ENCODE measurements at regions not wholly inside any gene's neighbourhood (a gene's known extent, or its start where the extent isn't known, plus 50 kb on each side); places are given as distances from the start of the nearest gene placed in this dataset.
"Not testable (repeated sequence)": the region's sequence is repeated elsewhere in the genome, so short reads cannot be mapped to it uniquely, and the experiment has no call there.

DNA sequence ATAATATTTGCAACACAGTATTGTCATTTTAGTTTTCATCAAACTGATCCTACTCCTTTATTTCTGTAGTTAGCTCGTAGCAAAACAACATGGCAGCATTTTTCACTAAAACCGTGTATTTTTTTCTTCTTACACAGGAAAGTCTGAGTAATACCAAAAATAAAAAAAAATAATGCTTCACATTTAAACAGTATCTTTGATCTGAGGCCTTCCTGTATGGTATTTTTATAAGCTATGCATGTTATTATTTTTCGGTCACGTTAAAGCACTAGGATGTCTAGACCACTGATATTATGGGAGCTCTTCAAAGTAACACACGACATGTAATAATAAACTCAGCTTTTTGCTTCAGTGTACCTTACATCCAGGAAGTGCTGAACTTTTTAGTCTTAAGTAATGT lies 94.1 kb upstream of the SRD5A3 start:
- no peak for DNase-seq (ENCODE audit: low read depth)

DNA sequence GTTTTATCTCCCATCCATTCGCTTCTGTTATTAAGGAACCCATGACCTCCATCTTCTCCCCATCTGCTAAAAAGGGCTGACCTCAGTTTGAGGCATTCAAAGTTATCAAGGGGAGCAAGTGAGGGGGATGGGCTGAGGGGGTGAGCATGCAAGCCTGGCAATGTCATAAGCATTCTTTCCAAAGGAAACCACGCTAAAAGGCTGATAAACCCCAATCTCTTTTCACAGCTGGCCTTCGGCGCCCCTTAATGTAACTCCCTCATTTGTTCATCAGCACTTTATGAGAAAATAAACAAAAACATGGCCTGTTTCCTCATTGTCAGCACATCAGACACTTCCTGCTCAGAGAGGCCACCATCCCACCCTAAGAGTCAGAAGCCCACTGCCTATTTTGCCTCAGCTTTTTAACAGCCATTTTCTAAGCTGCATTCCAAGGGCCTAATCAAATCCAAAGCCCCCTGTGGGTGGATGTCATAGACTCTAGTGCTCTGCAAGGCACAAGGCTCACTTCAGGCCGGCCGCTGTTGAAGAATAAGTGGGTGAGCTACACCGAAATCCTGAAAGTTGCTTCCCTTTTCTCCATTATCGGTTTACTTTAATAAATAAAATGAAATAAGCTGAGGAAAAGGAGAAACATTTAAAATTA lies 92.0 kb upstream of the SRD5A3 start:
- no peak for DNase-seq (ENCODE audit: low read depth)

DNA sequence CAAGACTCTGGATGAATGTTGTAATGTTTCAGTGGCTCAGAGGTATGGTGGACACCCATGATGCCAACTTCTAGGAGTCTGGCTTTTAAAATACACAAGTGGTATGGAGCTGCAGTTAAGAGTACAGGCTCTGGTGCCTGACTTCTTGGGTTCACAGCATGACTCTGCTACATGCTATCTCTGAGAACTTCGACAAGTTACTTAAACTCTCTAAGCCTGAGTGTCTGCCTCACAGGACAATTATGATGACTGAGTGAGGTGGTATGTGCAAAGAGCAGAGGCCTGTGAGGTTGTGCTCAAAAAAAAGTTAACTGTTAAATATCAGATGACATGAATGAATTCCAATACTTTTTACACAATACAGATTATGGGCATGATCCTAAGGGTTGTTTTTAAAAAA lies 90.9 kb upstream of the SRD5A3 start:
- peak; percentile 49 for DNase-seq (ENCODE audit: low read depth)

DNA sequence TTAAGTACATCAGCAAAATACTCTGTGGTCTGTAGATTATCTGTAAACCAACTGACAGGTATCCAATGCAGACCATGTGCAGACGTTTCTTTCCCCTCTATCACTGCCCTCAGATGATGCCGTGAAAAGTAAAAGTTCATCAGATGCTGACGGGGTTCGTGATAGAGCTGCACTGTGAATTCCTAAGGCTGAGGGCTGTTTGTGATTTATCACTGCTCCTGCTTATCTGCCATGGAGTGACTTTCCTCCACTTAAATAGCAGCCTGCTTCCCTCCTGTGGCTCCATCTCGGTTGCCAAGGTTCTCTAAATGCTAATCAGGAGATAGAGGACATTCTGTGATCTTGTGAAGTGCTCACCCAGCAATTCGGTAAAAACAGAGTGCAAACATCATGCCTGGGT lies 89.3 kb upstream of the SRD5A3 start:
- DNase-seq (ENCODE audit: low read depth): no peak

DNA sequence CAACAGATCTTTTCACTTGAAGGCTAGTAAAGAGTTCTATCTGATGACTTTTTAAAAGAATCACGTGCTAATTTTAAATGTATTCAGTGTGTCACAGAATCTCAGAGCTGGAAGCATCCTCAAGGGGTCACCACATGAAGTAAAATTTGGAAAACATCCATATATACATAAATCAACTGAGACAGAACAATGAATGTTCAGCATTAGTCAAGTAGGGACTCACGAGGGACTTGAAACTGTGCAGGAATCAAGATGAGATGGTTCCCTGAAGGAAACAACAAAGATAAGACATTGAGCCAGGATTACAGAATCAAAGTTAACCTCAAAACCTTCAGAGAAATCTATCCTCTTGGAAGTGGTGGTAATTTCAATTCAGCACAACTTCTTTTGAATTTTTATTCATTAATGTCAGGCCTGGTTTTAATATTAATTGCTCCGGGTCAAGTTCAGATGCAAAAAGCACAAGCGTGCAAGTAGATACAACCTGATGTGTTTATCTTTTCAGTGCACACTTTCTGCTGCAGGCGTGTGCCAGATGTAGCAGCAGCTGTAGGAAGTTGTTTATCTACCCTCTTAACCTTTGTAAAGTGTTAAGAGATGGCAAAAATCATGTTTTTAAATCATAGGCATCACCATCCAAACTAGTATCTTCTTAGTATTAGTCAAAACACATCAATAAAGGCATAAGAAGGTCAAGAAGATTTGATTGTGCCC lies 87.7 kb upstream of the SRD5A3 start:
- no peak for DNase-seq (ENCODE audit: low read depth)

DNA sequence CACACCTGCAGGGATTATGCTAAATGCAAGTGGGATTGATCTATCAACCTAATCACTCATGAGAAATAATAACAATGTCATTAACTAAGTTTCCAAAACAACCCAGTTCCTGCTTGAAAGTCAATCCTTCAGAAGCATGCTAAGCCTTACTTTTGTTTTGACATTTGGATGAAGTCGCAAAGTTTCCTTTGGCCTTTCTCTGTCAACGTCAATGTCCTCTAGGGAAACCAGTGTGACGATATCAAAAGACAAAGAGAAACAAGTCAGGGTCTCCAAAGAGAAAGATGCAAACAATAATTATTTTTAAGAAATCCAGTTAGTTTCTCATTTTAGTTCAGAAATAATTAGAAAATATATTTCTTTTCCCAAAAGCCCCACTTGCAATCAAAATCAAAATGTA lies 86.7 kb upstream of the SRD5A3 start:
- no peak for DNase-seq (ENCODE audit: low read depth)

DNA sequence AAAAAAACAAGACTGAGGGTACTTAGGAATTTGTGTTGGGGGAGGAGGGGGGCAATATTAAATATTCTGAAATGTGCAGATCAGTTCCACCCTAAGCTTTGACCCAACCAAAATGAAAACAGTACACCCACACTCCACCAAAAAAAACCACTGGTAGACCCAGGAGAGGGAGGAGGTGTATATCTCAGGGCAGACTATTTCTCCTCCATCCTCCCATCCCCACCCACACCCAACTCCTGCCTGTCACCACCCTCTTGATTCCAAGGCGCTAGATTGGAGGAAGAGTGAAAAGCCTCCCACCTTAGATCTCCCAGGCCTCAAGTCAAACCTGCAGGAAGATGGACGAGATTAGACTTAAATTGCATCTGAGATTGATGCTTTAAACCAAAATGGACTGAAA lies 76.6 kb upstream of the SRD5A3 start:
- no peak for DNase-seq (ENCODE audit: low read depth)

DNA sequence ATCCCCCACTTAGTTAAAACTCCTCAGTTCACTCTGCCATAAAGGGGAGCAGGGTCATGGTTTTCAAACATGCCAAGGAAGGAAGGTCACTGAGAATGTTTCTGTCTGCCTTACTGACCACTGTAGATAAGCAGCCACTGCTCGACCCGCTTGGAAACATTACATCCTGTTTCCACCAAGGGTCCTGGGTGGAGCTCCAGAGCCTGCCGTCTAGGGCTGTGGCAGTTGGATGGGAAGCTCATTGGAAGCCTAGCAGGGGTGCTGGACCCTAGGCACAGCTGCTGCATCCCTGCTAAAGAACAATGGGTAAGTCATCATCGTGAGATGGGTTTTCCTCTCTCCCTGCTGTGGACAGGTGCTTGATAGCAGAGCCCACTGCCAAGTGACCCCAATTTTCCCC lies 76.0 kb upstream of the SRD5A3 start:
- no peak for DNase-seq (ENCODE audit: low read depth)

DNA sequence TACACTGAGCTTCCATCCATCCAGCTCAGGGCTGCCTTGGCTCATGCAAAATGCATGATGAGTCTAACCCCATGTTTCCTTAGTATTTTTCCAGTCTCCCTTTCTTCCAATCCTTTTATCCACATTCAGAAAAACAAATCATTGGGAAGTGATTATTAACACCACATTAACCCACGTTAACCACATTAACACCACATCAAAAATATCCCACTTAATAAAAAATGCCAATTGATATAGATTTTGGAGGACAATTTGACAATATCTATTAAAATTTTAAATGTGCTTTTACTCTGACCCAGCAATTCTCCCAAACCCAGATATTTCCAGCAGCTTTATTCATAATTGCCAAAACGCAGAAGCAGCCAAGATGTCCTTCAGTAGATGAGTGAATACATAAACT lies 75.6 kb upstream of the SRD5A3 start:
- DNase-seq (ENCODE audit: low read depth): no peak

DNA sequence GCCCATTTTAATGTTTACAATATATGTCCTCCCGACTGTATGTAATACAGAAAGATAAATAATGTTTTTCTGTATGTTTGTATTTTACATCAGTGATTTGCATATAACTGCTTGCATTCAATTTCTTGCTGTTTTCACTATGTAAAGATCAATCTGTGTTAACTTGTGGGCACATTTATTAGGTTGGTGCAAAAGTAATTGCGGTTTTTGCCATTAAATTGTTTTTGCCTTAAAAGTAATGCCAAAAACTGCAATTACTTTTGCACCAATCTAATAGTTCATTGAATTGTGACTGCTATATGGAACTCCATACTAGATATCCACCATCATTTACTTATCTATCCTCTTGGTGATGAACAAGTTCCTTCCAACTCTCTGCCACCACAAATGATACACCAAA lies 73.9 kb upstream of the SRD5A3 start:
- DNase-seq (ENCODE audit: low read depth): no peak

DNA sequence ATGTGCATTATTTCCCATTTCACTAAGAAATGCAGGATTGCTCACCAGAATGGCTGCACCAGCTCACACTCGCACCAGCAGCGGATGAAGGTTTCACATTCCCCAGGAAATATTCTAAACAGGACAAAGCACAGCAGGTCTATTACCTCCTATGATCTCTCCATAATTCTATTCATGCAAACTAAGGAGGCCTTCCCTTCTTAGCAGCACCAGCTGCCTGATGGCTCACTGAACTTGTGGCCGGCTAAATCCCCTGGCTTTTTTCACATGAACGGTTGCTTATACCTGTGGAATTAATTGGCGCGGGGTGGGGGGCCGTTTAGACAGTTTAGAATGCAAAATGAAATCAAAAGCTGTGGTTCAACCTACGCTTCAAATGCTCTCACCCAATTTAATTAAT lies 73.5 kb upstream of the SRD5A3 start:
- no peak for DNase-seq (ENCODE audit: low read depth)

DNA sequence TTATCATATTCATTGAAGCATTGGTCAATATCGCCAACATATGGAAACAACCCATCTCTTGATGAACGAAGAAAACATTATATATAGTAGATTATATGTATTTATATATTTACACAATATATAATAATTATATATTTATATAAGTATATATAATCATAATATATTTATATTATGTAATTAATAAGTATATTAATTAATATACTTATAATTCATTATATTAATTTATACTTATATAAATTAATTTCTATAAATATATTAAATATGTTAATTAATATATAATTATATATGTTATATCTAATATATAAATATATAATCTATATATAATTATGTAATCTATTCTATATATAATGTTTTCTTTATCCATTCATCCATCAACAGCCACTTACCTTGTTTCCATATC lies 69.0 kb upstream of the SRD5A3 start:
- DNase-seq (ENCODE audit: low read depth): no peak

DNA sequence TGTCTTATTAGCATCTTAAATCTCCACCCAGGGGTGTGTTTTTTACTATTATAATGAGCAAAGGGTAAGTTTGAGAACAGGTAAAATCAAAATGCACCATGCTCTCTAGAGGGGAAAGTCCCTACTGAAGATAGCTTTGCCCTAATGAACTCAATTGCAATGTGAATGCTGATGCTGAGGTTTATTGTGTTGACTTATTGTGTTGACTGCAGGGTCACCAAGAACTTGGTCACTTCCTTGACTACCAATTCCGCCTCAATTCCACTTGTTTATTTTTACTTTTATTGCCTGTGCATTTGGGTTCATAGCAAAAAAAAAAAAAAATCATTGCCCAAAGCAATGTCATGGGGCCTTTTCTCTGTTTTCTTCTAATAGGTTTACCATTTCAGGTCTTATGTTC lies 67.7 kb upstream of the SRD5A3 start:
- DNase-seq (ENCODE audit: low read depth): no peak

DNA sequence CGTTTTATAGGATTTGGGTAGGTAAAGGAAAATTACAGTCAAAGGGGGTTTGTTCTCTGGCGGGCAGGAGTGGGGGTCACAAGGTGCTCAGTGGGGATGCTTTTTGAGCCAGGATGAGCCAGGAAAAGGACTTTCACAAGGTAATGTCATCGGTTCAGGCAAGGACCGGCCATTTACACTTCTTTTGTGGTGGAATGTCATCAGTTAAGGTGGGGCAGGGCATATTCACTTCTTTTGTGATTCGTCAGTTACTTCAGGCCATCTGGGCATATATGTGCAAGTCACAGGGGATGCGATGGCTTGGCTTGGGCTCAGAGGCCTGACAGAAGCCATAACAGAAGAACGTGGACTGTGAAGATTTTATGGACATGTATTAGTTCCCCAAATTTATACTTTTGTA lies 65.6 kb upstream of the SRD5A3 start:
- not testable (repeated sequence) for DNase-seq (ENCODE audit: low read depth)

DNA sequence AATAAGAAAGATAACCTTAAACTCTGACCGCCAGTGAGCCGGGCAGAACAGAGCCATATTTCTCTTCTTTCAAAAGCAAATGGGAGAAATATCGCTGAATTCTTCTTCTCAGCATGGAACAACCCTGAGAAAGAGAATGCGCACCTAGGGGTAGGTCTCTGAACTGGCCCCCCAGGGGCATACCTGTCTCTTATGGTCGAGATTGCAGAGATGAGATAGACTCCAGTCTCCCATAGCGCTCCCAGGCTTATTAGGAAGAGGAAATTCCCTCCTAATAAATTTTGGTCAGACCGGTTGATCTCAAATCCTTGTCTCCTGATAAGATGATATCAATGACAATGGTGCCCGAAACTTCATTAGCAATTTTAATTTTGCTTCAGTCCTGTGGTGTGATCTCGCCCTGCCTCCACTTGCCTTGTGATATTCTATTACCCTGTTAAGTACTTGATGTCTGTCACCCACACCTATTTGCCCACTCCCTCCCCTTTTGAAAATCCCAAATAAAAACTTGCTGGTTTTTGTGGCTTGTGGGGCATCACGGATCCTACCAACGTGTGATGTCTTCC lies 64.8 kb upstream of the SRD5A3 start:
- not testable (repeated sequence) for DNase-seq (ENCODE audit: low read depth)

DNA sequence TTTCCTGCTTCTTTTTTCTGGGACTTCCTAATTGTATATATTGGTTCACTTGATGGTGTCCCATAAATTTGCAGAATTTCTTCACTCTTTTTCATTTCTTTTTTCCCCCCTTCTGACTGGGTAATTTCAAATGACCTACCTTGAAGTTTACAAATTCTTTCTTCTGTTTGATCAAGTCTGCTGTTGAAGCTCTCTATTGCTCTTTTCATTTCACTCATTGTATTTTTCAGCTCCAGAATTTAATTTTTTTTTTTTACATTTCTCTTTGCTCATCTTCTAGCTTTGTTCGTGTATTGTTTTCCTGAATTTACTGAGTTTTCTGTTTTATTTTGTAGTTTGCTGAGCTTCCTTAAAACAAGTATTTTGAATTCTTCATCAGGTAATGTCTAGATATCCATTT lies 61.7 kb upstream of the SRD5A3 start:
- DNase-seq (ENCODE audit: low read depth): no peak

DNA sequence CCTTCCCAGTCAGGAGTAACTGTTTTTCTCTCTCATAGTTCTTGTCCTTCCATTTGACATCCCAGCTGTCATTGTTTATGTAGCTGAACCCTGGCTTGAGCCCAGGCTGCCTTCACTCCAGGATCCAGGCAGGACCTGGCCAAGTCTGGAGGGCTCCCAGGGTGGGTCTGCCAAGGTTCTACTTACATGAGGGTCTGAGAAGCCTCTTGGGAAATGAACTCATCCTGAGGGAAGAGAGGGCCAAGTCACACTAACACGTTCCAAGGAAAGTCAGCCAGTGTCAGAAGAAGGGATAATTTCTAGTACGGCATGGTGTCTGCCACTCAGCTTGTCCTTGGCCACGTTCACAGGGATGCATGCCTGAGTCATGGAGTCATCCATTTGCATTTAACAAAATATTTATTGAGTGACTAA lies 54.8 kb upstream of the SRD5A3 start:
- DNase-seq (ENCODE audit: low read depth): no peak

DNA sequence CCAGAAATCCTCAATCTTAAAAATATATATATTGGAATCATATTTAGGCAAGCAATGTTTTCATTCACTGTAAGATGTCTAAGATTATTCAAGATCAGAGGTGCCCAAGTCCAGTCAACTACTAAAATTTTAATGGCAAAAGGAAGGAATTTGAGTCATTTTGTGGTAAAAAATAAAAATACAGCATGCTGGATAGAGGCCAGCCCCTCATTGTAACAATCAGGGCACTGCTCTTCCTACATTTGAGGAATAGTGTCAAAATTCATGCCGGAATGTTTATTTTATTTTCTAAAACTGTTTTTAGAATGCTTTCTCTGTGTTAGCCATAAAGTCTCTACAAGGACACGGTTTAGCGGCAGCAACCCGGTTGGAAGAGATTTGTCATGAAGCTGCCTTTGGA lies 49.9 kb upstream of the SRD5A3 start:
- no peak for DNase-seq (ENCODE audit: low read depth)
